ENCODE measurements at regions not wholly inside any gene's neighbourhood (a gene's known extent, or its start where the extent isn't known, plus 50 kb on each side); places are given as distances from the start of the nearest gene placed in this dataset.
"Not testable (repeated sequence)": the region's sequence is repeated elsewhere in the genome, so short reads cannot be mapped to it uniquely, and the experiment has no call there.

DNA sequence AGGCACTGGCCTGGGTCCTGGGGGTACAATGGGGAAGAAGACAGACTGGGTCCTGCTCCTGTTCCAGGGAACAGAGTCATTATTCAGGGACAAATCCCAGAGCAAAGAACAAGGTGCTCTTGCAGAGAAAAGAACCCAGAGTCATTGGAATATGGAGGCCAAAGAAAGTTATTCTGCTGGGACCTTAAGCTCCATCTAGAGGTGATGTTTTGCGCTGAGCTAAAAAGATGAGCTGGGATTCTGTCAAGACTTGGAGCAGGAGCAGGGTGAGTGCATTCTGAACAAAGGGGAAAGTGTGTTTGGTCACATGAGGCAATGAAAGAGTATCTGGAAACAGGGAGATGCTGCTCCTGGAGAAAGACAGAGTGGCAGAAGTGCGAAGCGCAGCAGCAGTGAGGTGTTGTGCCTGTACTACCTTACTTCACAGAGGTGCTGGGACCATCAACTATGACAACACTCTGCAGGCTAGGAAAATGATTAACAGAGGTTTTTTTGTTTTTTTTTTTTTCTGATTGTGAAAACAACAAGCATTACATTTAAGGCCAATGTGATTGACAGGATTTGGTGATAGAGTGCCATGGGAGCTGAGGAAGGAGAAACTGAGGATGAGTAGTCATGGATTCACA, 95.3 kb upstream of the TNFSF11 start:
- no peak for DNase-seq (ENCODE audit: low read depth)

DNA sequence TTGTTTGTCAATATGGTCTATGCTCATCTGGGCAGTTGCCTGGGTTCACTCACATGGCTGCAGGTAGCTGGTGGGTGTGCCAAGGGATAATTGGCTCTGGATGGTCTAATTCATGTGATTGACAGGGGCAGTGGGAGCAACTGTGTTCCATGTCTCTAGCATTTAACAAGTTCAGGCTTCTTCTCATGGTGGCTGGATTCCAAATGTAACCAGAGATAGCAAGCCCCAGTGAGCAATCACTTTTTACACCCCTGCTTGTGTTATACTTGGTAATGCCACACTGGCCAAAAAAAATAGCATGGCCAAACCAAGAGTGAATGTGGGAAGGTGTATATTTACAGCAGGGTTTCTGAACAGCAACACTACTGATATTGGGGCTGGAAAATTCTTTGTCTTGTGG, 89.6 kb upstream of the TNFSF11 start:
- DNase-seq (ENCODE audit: low read depth), result no peak

DNA sequence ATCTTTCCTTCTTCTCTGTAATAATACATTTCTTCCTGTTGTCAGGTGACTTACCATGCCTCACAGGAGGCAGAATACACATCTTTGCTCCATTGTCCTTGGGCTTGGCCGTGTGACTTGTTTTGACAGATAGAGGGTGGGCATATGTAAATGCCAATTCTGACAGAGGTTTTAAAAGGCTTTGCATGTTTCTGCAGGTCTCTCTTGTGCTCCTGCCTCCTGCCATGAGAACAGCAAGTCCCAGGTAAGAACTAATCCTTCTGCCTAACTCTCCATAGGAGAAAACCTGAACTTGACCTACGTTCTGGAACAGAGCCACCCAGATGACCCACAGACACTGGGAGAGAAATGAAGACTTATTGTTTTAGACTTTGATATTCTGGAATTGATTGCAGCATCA, 88.7 kb upstream of the TNFSF11 start:
- no peak for DNase-seq (ENCODE audit: low read depth)

DNA sequence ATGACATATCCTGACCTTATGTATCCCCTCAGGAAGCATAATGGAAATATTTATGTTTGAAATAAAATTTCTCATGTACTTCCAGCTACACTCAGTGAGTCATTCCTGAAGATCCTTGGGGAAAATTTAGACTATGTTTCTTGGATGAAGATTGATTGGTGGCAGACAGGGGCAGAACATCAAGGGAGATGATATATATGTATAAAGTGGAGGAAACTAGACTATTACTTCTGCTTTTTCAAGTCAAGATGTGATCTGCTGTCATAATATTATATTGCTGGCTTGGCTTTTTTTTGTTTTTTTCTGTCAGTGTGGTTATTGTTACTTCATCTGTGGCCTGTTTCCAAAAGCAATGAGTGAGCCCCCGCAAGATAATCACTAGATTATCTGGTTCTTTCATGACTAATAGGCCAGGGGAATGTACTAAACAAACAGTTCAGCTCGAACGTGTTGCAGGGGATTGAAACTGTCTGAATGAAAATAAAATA, 87.2 kb upstream of the TNFSF11 start:
- DNase-seq (ENCODE audit: low read depth), result no peak

DNA sequence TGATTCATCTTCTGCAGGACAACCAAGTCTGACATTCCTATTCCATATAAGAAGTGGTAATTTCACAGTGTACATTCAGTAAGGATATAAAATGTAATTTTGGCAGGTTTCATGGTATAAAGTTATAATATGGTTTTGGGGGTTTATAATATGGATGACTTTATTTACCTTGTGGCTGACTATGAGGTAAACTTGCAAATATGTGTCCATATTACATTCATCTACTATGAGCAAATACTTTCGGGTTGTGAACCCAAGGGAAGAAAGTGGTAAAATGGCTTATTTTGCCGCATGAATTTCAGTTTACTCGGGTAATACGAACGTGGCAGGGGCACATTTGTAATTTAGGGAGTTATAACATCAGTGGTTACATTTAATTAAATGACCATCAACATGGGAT, 86.7 kb upstream of the TNFSF11 start:
- DNase-seq (ENCODE audit: low read depth), result no peak

DNA sequence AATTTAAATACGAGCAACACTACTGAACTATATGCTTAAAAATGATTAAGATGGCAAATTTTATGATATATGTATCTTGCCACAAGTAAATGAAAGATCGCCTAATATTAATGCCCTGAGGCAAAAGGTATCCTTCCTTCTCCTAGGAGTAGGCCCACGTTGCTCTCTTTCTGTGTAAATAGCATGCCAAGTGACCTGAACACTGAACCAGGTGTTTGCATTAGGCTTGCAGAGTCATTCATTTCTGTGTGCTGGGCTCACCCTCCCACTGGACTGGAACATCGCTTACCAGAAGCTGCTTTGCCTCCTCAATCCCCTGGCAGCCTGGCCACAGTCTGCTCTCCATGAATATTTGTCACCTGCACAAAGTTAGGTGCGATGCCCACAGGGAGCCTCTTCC, 83.3 kb upstream of the TNFSF11 start:
- DNase-seq (ENCODE audit: low read depth), result no peak

DNA sequence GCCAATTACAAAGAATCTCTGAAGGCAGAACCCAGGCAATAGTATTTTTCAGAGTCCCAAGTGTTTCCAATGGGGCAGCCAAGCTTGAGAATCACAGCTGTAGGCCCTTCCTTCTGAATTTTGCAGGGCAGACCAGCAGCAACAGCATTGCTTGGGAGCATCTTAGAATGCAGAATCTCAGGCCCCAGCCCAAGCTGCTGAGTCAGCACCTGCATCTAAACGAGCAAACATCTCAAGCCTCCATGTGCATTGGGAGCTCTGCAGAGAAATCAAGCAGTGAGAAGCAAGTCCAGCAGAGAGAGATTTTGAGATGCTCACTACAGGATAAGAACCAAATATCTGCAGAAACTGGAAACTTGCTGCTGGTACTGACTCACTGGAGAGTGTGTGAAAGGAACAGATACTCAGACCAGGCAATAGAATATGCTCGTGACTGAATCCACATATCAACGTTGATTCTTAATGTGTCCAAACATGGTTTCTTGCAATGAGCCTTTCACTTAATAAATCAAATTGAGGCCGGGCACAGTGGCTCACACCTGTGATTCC, 81.5 kb upstream of the TNFSF11 start:
- no peak for DNase-seq (ENCODE audit: low read depth)

DNA sequence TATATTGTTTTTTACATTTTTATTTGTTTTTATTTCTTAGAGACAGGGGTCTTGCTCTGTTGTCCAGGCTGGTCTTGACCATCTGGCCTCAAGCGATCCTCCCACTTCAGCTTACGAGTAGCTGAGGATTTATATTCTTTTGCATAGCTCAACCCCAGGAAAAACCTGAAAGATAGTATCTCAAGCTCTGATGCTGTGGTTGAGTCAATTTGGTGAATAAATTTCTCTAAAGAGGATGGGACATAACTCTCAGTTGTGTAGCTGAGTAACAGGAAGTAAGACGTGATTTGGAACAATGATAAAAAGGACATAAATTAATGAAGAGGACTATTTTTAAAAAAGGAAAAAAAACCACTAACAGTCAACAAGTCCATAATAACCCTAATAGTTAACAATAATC, 79.8 kb upstream of the TNFSF11 start:
- no peak for DNase-seq (ENCODE audit: low read depth)

DNA sequence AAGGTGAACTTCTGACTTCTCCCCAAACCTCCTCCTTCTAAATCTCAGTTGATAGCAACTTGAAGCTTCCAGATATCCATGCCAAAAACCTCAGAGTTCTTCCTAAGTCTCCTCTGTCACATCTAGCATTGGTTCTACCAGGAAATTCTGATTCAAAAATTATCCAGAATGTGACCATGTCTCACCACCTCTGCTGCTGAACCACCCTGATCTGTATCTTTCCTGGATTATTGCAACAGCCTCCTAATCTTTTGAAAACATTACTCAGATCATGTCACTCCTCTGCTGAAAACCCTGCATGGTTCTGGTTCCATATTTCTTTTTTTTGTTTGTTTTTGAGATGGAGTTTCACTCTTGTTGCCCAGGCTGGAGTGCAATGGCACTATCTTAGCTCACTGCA, 78.7 kb upstream of the TNFSF11 start:
- no peak for DNase-seq (ENCODE audit: low read depth)

DNA sequence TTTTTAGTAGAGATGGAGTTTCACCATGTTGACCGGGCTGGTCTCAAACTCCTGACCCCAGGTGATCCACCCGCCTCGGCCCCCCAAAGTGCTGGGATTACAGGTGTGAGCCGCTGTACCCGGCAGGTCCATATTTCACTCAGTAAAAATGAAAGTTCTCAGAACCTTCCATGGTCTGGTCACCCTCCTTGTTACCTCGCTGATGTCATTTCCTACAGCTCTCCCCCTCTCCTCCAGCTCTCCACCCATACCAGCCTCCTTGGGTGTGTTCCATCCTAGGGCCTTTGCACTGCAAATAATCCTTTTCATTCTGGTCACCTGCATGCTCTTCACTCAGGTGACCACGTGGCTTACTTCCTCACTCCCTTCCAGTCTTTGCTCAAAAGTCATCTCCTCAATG, 78.2 kb upstream of the TNFSF11 start:
- DNase-seq (ENCODE audit: low read depth), result no peak

DNA sequence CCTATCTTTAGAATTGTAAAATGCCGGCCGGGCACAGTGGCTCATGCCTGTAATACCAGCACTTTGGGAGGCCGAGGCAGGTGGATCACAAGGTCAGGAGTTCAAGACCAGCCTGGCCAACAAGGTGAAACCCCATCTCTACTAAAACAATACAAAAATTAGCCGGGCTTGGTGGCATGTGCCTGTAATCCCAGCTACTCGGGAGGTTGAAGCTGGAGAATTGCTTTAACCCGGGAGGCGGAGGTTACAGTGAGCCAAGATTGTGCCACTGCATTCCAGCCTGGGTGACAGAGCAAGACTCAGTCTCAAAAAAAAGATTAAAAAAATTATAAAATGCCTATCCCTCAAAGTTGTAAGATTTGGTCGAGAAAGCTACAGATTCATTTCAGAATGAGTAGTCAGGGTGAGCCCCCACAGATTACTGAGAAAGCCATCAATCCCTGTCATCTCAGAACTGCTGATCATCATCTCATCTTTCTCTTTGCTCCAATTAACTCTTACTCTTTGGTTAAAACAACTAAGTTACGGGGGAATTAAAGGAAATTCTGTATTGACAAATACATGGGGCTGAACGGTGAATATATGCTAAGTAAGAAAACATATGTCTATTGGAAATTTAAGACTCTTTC, 76.9 kb upstream of the TNFSF11 start:
- DNase-seq (ENCODE audit: low read depth), result not testable (repeated sequence)

DNA sequence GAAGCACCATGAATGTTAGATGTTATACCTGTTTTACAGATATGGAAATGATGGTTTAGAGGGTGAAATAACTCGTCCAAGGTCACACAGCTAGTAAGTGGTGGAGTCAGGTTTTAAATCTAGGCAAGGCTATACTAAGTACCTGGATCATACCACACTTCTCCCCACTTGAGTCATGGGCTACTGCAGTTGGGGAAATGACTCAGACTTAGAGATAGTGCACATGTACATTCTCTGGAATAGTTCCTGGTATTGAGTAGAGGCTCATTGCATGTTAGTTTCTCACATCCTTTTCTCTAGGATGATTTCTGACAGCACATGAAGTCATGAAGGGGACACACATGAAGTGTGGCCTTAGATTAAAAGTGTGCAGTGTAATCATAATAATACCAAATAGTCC, 76.2 kb upstream of the TNFSF11 start:
- no peak for DNase-seq (ENCODE audit: low read depth)

DNA sequence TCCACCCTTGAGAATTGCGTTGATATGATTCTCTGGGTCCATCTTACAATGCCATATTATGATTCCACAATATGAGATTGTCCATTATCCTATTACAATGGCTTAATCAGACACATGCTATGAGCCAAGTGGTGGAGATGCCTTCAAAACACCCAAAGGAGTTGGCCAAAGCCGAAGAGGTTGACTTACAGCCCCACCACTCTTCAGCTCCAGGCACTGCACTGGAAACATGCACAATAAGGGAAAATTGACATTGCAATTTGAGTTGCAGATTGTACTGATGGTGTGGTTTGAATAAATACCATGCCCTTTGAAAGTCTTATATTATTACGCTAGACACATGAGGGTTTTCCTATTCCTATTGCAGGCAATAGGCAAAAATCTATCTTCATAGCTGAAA, 75.4 kb upstream of the TNFSF11 start:
- no peak for DNase-seq (ENCODE audit: low read depth)

All from stimulated activated CD4-positive, alpha-beta T cell treated with anti-CD3 and anti-CD28 coated beads, Interleukin-2, amount 100 ng/mL, for 4 hours (primary cell).